ENCODE measurements at regions not wholly inside any gene's neighbourhood (a gene's known extent, or its start where the extent isn't known, plus 50 kb on each side); places are given as distances from the start of the nearest gene placed in this dataset.

- DNase-seq (ENCODE audit: unreplicated experiment), result peak; percentile 20
- Mint-ChIP-seq H3K4me1 (ENCODE audit: insufficient read depth, unreplicated experiment) (peaks cover 5% of the 10 kb centered on the region), H3K4me3 (ENCODE audit: unreplicated experiment) (no peak overlapping the region), H3K9me3 (ENCODE audit: unreplicated experiment) (peaks cover 17% of the 10 kb centered on the region), H3K27ac (ENCODE audit: low read depth, unreplicated experiment) (no peak overlapping the region), H3K36me3 (ENCODE audit: insufficient read depth, unreplicated experiment) (no peaks in the 10 kb centered on the region), H3K27me3 (ENCODE audit: insufficient read depth, unreplicated experiment) (no peaks in the 10 kb centered on the region)
- POLR2A ChIA-PET, result no interaction called here
- intact Hi-C loops (cut with micrococcal nuclease), result no loop called here
- no TSS peak for BruUV-seq (replicated peaks)
- no peak for TF ChIP-seq CTCF (IDR thresholded peaks at IDR 0.05; ENCODE audit: unreplicated experiment)
- CTCF ChIA-PET, result interaction anchor here (0.5 to 1.3 kb wide), 5 partner anchors 17 to 1252 kb away, joined by 3 read pairs; no protein-coding TSS in a partner anchor
Observed at GRCh38 chr9:19689328-19690101, 99.3 kb downstream of the SLC24A2 start.

- no peaks in the 10 kb centered on the region for H3K36me3 Mint-ChIP-seq (ENCODE audit: insufficient read depth, unreplicated experiment)
- BruUV-seq (replicated peaks), result no TSS peak
- ChIA-PET CTCF (no interaction called here), POLR2A (no interaction called here)
- intact Hi-C loops (cut with micrococcal nuclease), result no loop called here
- H3K27ac Mint-ChIP-seq (ENCODE audit: low read depth, unreplicated experiment), result no peak overlapping the region
- H3K4me1 Mint-ChIP-seq (ENCODE audit: insufficient read depth, unreplicated experiment), result no peaks in the 10 kb centered on the region
- DNase-seq (ENCODE audit: unreplicated experiment), result no peak
- H3K9me3 Mint-ChIP-seq (ENCODE audit: unreplicated experiment), result peaks cover 17% of the 10 kb centered on the region
- H3K4me3 Mint-ChIP-seq (ENCODE audit: unreplicated experiment), result no peak overlapping the region
- H3K27me3 Mint-ChIP-seq (ENCODE audit: insufficient read depth, unreplicated experiment), result peaks cover 33% of the 10 kb centered on the region
- no peak for TF ChIP-seq CTCF (IDR thresholded peaks at IDR 0.05; ENCODE audit: unreplicated experiment)
Observed at GRCh38 chr9:19683715-19684114, 105.1 kb downstream of the SLC24A2 start.

GRCh38 chr9:19682397-19682796, 106.4 kb downstream of the SLC24A2 start:
- H3K4me1 Mint-ChIP-seq (ENCODE audit: insufficient read depth, unreplicated experiment), result no peaks in the 10 kb centered on the region
- DNase-seq (ENCODE audit: unreplicated experiment), result no peak
- H3K36me3 Mint-ChIP-seq (ENCODE audit: insufficient read depth, unreplicated experiment), result no peaks in the 10 kb centered on the region
- BruUV-seq (replicated peaks), result no TSS peak
- H3K9me3 Mint-ChIP-seq (ENCODE audit: unreplicated experiment), result peaks cover 17% of the 10 kb centered on the region
- ChIA-PET CTCF (no interaction called here), POLR2A (no interaction called here)
- peaks cover 35% of the 10 kb centered on the region for H3K27me3 Mint-ChIP-seq (ENCODE audit: insufficient read depth, unreplicated experiment)
- no peak for TF ChIP-seq CTCF (IDR thresholded peaks at IDR 0.05; ENCODE audit: unreplicated experiment)
- H3K27ac Mint-ChIP-seq (ENCODE audit: low read depth, unreplicated experiment), result no peak overlapping the region
- no peak overlapping the region for H3K4me3 Mint-ChIP-seq (ENCODE audit: unreplicated experiment)
- intact Hi-C loops (cut with micrococcal nuclease), result no loop called here

- H3K27me3 Mint-ChIP-seq (ENCODE audit: insufficient read depth, unreplicated experiment), result peaks cover 40% of the 10 kb centered on the region
- H3K4me3 Mint-ChIP-seq (ENCODE audit: unreplicated experiment), result no peak overlapping the region
- TF ChIP-seq CTCF (IDR thresholded peaks at IDR 0.05; ENCODE audit: unreplicated experiment), result no peak
- ChIA-PET POLR2A (no interaction called here), CTCF (no interaction called here)
- H3K9me3 Mint-ChIP-seq (ENCODE audit: unreplicated experiment), result peaks cover 15% of the 10 kb centered on the region
- no peak overlapping the region for H3K27ac Mint-ChIP-seq (ENCODE audit: low read depth, unreplicated experiment)
- intact Hi-C loops (cut with micrococcal nuclease), result no loop called here
- DNase-seq (ENCODE audit: unreplicated experiment), result no peak
- BruUV-seq (replicated peaks), result no TSS peak
- no peaks in the 10 kb centered on the region for H3K36me3 Mint-ChIP-seq (ENCODE audit: insufficient read depth, unreplicated experiment)
- no peaks in the 10 kb centered on the region for H3K4me1 Mint-ChIP-seq (ENCODE audit: insufficient read depth, unreplicated experiment)
Observed at GRCh38 chr9:19681846-19682245, 107.0 kb downstream of the SLC24A2 start.
